Limb (tissue), 2 donors: ENCODE measurements at regions not wholly inside any gene's neighbourhood (a gene's known extent, or its start where the extent isn't known, plus 50 kb on each side); places are given as distances from the start of the nearest gene placed in this dataset.
"Not testable (repeated sequence)": the region's sequence is repeated elsewhere in the genome, so short reads cannot be mapped to it uniquely, and the experiment has no call there.

Source experiments
- DNase-seq, 2 donors: peaks; one replicate each; pipeline ENCODE4 v3.0.0-alpha.2; 2016; ENCODE audit errors: extremely low spot score in 2 of 2

- DNase-seq = no peak
Observed at GRCh38 chrX:122545778-122546177, 638.3 kb upstream of the GRIA3 start.

DNA sequence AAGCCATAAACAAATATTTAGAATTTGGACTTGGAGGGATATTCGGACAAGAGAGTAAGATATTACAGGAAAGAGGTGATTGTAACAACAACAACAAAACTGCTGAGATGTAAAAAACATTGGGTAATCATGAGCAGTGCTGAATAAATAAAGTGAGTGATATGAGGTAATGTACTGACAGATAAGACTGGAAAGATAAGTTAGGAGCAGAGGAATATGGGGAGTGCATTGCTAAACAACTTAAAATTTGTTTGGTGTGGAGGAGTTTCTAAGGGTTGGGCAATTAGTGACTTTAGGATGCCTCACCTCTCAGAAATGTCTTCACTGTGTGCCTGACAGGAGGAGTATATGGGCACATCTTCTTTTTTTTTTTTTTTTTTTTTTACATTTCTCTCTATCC is 637.8 kb upstream of the GRIA3 start:
- DNase-seq = no peak

GRCh38 chrX:122552286-122552800 is 631.7 kb upstream of the GRIA3 start:
- no peak for DNase-seq

DNA sequence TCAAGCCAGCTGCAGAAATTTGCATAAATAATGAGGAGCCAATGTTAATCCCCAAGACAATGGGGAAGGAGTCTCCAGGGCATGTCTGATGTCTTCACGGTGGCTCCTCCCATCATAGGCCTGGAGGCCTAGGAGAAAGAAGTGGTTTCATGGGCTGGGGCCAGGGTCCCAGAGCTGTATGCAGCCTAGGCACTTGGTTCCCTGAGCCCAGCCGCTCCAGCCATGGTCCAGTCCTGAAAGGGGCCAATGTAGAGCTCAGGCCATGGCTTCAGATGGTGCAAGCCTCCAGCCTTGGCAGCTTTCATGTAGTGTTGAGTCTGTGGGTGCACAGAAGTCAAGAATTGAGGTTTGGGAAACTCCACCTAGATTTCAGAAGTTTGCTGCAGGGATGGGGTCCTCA is 628.2 kb upstream of the GRIA3 start:
- no peak for DNase-seq

DNA sequence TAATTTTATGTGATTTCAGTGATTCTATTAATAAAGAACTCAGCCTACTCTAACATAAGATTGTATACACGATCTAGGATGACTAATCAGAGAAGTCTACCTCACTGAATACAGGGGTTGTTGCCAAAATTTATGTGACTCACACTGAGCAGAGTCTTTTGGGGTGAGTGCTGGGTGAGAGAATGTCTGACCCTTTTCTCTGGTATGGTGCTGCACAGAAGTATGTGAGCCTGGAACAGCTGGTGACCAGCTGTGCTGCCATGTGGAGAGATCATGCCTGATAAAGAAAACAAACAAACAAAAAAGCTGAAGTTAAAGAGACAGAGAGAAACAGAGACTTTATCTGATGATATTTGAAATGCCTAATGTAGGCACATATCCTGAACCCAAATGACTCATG is 618.1 kb upstream of the GRIA3 start:
- peak; percentile 12 to 21 for DNase-seq

DNA sequence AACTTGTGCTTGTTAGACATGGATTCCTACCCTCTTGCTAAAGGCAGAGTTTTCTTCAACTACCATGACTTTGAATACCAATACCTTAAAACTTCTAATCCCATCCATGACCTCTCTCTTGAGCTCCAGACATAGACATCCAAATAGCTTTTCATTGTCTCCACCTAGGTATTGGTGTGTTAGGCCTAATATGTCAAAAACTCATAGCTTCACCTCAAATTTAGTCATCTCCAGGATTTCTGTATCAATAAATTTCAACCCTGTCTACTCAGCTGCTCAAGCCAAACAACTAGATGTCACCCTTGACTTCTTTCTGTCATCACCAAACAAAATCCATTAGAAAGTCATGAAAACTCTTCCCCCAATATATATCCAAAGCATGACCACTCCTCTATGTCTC is 617.7 kb upstream of the GRIA3 start:
- no peak for DNase-seq

DNA sequence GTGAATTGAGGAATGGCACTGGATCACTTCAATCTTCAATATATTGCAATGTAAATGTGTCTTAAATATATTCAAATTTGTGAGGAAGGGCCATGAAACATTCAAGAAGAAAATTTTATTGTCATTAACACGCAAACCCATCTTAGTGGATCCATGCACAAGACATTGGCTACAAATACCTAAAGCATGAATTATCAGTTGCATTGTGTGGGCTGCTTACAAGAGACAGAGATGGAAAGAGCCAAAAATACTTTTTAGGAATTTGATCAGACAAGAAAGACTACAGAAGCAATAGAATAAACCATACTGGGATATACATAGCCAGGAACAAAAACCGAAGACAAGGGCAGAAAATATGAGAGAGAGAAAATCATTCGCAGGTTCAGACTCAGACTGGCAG is 616.2 kb upstream of the GRIA3 start:
- DNase-seq = no peak

DNA sequence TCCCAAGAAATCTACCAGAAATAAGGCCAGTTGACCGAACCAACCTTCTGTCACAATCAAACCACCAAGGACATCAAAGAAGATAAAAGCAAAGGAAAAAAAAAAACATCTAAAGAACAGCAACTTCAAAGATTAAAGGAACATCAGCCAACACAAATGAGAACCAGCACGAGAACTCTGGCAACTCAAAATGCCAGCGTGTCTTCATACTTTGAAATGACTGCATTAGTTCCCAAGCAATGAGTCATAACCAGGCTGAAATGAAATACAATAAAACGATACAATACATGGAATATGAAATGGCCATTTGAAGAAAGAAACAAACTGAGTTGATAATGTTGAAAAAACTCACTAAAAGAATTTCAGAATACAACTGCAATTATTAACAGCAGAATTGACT is 611.6 kb upstream of the GRIA3 start:
- no peak for DNase-seq

DNA sequence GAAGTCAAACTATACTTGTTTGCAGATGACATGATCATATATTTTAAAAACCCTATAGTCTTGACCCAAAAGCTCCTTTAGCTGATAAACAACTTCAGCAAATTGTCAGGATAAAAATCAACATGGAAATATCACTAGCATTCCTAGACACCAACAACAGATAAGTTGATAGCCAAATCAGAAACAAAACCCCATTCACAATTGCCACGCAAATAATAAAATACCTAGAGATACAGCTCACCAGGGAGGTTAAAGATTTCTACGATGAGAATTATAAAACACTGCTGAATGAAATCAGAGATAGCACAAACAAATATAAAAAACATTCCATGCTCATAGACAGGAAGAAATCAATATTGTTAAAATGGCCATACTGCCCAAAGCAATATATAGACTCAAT is 605.0 kb upstream of the GRIA3 start:
- DNase-seq = no peak

DNA sequence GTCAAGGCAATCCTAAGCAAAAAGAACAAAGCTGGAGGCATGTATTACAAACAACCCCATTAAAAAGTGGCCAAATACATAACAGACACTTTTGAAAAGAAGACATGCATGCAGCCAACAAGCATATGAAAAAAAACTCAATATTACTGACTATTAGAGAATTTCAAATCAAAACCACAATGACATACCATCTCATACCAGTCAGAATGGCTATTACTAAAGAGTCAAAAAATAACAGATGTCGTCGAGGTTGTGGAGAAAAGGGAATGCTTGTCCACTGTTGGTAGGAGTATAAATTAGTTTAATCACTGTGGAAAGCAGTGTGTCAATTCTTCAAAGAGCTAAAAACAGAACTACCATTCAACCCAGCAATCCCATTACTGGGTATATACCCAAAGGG is 604.6 kb upstream of the GRIA3 start:
- no peak for DNase-seq

DNA sequence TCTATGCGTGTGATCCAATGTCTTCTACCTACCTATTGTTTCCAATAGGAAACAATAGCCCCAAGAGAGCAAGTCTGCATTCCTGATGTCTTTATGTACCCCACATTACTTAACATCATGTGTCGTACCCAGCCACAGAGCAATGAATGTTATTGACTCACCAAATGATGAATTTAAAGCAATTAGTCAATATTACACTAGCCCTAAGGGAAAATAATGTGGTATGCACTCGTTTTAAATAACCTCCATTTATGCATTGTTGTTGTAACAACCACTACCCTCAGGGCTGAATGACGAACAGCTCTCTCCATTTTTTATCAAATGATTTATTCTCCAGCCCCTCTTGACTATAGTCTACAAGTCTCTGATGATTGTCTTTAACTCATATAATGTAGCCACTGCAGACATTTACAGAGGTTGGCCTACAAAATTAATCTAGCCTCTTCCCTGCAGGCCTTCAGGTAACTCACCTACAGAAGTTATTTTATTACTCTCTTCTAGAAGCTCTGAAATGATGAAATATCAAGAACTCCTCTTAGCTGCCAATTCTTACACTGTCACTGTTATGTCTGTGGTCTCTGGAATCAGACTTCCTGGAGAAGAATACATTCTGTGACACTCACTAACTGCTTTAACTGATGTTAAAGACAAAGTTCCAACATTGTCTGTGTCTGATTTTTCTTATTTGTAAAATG is 601.7 kb upstream of the GRIA3 start:
- DNase-seq = no peak

- no peak for DNase-seq
Observed at GRCh38 chrX:122582975-122583305, 601.1 kb upstream of the GRIA3 start.

DNA sequence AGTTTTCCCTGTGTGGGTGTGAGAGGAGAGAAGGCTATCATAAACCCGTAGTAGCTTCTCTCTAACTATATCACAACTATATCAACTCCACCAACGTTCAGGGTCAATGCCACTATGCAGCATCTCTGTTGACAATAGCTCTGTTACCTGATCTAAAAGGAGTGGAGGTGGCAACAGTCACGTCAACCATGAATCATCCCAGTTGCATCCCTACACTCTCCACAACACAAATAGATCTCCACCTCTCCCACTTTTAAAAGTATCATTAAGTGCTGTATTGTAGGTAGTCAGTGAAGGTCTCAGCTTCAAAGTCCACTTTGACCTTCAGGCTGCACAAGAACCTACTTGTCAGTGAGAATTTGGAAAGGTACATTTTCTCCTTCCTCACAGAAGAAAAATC is 600.5 kb upstream of the GRIA3 start:
- no peak for DNase-seq

DNA sequence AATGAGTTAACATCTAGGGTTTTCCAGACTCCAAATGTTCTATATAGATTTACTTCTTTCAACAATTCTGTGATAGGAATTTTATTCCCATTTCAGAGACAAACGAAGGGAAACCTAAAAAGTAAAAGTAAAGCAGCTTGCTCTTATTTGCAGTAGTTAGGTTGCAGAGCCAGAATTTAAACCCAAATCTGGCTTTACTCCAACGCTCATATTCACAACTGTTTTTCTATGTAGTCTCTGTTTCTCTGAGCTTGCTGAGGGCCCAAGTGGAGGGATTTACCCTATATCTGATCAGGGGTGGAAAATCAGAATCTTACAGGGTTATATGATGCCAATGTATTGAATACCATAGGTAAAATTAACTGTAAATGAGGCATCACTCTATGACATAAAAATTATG is 599.1 kb upstream of the GRIA3 start:
- DNase-seq = no peak

GRCh38 chrX:122586831-122587230 is 597.2 kb upstream of the GRIA3 start:
- DNase-seq = no peak

DNA sequence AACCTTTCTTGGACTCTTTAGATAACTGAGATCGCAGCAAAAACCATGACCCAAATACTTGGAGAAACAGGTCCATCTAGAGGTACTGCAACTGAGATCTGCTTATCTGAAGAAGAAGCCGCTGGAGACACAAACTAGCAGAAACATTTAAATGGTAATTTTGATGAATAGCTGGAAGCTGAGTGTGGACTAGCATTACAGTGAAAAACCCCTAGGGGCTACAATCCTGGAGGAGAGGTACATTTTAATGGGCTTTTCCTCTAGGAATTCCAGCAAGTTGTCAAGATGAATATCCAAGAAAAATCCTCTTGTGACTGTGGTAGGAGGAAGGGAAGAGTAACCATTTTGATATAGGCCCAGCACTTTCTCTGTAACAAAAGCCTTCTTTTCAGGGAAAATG is 592.5 kb upstream of the GRIA3 start:
- DNase-seq = no peak

- no peak for DNase-seq
Observed at GRCh38 chrX:122596998-122597397, 587.1 kb upstream of the GRIA3 start.

DNA sequence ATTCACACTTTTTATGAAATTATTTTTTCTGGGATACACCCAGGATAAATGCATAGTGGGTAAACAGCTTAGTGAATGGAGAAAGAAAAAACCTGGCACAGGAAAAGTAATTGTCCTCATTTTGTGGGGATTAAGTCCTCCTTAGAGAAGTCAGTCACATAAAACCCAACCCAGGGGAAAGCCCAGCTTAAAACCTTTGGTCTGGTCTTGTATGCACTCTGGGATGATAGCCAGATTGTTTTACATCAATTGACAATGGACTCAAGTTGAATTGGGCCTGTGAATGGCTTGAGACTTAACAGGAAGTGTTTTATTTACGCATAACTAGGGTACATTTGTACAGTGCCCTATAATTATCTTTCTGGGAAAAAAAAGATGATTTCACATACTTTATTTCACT is 561.3 kb upstream of the GRIA3 start:
- no peak for DNase-seq

DNA sequence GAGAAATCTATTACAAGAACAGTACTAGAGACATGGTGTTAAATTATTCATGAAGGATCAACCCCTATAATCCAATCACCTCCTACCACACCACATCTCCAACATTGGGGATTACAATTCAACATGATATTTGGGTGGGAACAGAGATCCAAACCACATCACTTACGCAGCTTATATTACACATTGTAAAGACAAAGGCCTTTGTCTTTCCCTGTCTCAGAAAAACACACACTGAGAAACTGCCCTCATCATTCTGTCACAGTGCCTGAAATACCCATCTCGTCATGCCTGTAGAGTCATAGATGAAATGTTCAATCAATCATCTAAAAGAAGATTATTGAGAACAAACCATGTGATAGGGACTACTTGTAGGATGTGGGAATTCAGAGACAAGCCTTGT is 558.8 kb upstream of the GRIA3 start:
- DNase-seq = no peak

GRCh38 chrX:122625821-122626220 is 558.3 kb upstream of the GRIA3 start:
- DNase-seq = no peak

DNA sequence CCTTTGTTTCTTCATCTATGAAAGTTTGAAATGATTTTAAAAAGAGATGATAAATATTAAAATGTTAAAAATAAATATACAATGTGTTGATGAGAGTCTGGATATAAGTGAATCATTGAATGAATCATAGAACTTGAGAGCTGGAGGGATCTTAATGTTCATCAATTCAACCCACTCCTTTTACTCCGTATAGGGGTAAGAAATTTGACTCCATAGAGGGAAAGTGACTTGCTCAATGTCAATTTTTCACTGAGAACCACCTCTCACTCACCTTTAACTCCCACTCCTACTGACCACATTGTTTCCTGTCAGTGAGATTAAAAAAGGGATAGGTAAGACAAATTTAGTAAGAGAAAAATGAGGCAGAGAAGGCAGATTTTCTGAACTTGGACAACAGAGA is 557.2 kb upstream of the GRIA3 start:
- DNase-seq = no peak

DNA sequence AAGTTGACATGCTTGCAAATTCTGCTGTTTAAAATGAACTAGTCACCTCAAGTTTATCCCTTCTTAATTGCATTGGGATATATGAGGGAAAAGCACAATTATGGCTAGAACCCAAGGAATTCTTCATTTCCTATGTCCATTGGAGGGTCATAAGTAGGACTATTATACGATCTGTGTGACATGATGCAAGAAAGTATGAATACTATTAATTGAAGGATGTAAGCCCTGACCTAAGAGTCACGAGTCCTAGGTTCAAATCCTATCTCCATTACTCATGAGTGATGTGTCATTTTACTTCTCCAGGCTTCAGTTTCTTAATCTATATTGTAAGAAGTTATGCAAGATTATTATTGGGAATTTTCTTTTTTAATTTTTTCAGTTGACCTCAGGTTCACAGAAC is 542.9 kb upstream of the GRIA3 start:
- no peak for DNase-seq

DNA sequence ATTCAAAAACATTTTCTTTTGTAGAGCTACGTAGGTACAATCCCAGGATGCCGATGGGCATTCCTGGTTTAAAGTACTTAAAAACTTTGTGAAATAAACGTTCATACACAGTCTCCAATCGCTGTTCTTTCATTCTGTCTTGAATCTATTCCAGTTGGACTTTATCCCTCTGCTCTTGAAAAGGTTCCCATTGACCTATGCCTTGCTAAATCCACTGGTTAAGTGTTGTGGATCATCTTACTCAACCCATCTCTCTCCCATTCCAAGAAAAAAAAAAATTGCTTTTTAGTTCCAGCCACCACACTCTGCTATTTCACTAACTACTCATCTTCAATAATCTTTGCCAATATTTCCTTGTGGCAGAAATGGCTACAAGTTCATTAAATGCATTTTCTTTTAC is 542.3 kb upstream of the GRIA3 start:
- DNase-seq = no peak

DNA sequence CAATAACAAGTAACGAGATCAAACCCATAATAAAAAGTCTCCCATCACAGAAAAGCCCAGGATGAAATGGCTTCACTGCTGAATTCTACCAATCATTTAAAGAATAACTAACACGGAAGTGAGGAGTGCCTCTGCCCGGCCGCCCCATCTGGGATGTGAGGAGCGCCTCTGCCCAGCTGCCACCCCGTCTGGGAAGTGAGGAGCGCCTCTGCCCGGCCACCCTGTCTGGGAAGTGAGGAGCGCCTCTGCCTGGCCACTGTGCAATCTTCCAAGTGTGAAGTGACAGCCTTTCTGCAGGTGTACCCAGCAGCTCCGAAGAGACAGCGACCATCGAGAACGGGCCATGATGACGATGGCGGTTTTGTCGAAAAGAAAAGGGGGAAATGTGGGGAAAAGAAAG is 528.8 kb upstream of the GRIA3 start:
- not testable (repeated sequence) for DNase-seq
